Pulmonary artery endothelial cell (primary cell): ENCODE measurements at regions not wholly inside any gene's neighbourhood (a gene's known extent, or its start where the extent isn't known, plus 50 kb on each side); places are given as distances from the start of the nearest gene placed in this dataset.

Source experiments
- DNase-seq: peaks from one replicate; pipeline ENCODE4 v3.0.0-alpha.2; 2011; ENCODE audit warnings: low read depth, low spot score

GRCh38 chr17:70780031-70780430, 610.7 kb downstream of the KCNJ2 start:
- no peak for DNase-seq

- no peak for DNase-seq
Observed at GRCh38 chr17:70786081-70786480, 616.7 kb downstream of the KCNJ2 start.

GRCh38 chr17:70787721-70788300, 618.5 kb downstream of the KCNJ2 start:
- DNase-seq: no peak

GRCh38 chr17:70791748-70792443, 622.6 kb downstream of the KCNJ2 start:
- no peak for DNase-seq

- DNase-seq: no peak
Observed at GRCh38 chr17:70794738-70795137, 625.4 kb downstream of the KCNJ2 start.

GRCh38 chr17:70795620-70796019, 626.3 kb downstream of the KCNJ2 start:
- no peak for DNase-seq

- no peak for DNase-seq
Observed at GRCh38 chr17:70796757-70797156, 627.4 kb downstream of the KCNJ2 start.

GRCh38 chr17:70797166-70797565, 627.8 kb downstream of the KCNJ2 start:
- DNase-seq: no peak

GRCh38 chr17:70804161-70804560, 634.8 kb downstream of the KCNJ2 start:
- no peak for DNase-seq

GRCh38 chr17:70808596-70808995, 639.3 kb downstream of the KCNJ2 start:
- no peak for DNase-seq

- no peak for DNase-seq
Observed at GRCh38 chr17:70810609-70811008, 641.3 kb downstream of the KCNJ2 start.

GRCh38 chr17:70813355-70813930, 644.1 kb downstream of the KCNJ2 start:
- DNase-seq: no peak

GRCh38 chr17:70819183-70819582, 649.9 kb downstream of the KCNJ2 start:
- no peak for DNase-seq

GRCh38 chr17:70820276-70820675, 650.9 kb downstream of the KCNJ2 start:
- DNase-seq: no peak

- no peak for DNase-seq
Observed at GRCh38 chr17:70825321-70826125, 656.2 kb downstream of the KCNJ2 start.

GRCh38 chr17:70829876-70830275, 660.5 kb downstream of the KCNJ2 start:
- DNase-seq: no peak

GRCh38 chr17:70834039-70834438, 664.7 kb downstream of the KCNJ2 start:
- no peak for DNase-seq

GRCh38 chr17:70848785-70849184, 679.5 kb downstream of the KCNJ2 start:
- no peak for DNase-seq

GRCh38 chr17:70855401-70856054, 686.2 kb downstream of the KCNJ2 start:
- no peak for DNase-seq

GRCh38 chr17:70857351-70857750, 688.0 kb downstream of the KCNJ2 start:
- DNase-seq: no peak

- DNase-seq: no peak
Observed at GRCh38 chr17:70859829-70860228, 690.5 kb downstream of the KCNJ2 start.

GRCh38 chr17:70862295-70862694, 693.0 kb downstream of the KCNJ2 start:
- DNase-seq: no peak
